Right atrium auricular region (tissue), 2 donors: ENCODE measurements at regions not wholly inside any gene's neighbourhood (a gene's known extent, or its start where the extent isn't known, plus 50 kb on each side); places are given as distances from the start of the nearest gene placed in this dataset.
"Not testable (repeated sequence)": the region's sequence is repeated elsewhere in the genome, so short reads cannot be mapped to it uniquely, and the experiment has no call there.

Source experiments
- DNase-seq: peaks from one replicate; pipeline ENCODE4 v3.0.0-alpha.2; 2019; ENCODE audit warnings: low spot score
- H3K27ac ChIP-seq, 2 donors: fragments of 200-600 bp; sonication (generic); 1 replicate in 1 of 2; 2 replicates in 1 of 2; pipeline ENCODE4 v1.5.1; 2016 to 2019
- H3K27me3 ChIP-seq, 2 donors: fragments of 200-600 bp; sonication (generic); one replicate each; pipeline versions ENCODE4 v1.5.1 to v1.6.0; 2017 to 2019
- H3K36me3 ChIP-seq: fragments of 200-600 bp; sonication (generic); one replicate; pipeline ENCODE4 v1.5.1; 2016
- H3K4me1 ChIP-seq, 2 donors: fragments of 200-600 bp; sonication (generic); one replicate each; pipeline versions ENCODE4 v1.5.1 to v1.6.0; 2017 to 2019
- H3K4me3 ChIP-seq, 2 donors: fragments of 200-600 bp; sonication (generic); 1 replicate in 1 of 2; 2 replicates in 1 of 2; pipeline ENCODE4 v1.5.1; 2017 to 2019; ENCODE audit warnings: mild to moderate bottlenecking in 1 of 2, moderate library complexity in 1 of 2
- H3K9me3 ChIP-seq, 2 donors: fragments of 200-600 bp; sonication (generic); one replicate each; pipeline ENCODE4 v1.5.1; 2019
- TF ChIP-seq, protein P1 (sequence below), 2 donors: fragments of 200-600 bp; sonication (generic); IDR thresholded peaks; one replicate each; pipeline ENCODE4 v1.5.1; 2019; ENCODE audit warnings: antibody characterized with exemption in 2 of 2

DNA sequence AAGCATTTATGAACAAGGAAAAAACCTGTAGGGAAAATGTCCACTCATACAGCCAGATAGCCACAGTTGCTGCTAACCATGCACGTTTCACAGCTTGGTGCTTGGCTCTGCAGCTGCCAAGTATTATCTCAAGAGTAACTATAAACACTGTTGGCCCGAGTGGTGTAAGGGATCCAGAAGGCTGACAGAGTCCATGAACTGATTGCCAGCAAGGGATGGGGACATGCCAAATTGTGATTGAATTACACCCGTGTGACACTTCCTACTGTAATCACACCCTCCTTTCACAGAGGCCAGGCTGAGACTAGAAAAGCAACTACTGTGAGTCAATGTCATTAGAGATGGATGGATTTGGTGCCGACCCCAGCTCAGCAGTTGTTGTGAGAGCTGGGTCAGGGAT, 223.9 kb upstream of the ANKRD50 start:
- Histone ChIP-seq H3K4me3 (no peak overlapping the region), H3K27me3 (no peaks in the 10 kb centered on the region), H3K36me3 (no peaks in the 10 kb centered on the region), H3K4me1 (peaks cover 0 to 29% of the 10 kb centered on the region in 2 donors), H3K27ac (no peak overlapping the region), H3K9me3 (no peaks in the 10 kb centered on the region)
- DNase-seq: peak; percentile 73
- TF ChIP-seq, protein P1, sequence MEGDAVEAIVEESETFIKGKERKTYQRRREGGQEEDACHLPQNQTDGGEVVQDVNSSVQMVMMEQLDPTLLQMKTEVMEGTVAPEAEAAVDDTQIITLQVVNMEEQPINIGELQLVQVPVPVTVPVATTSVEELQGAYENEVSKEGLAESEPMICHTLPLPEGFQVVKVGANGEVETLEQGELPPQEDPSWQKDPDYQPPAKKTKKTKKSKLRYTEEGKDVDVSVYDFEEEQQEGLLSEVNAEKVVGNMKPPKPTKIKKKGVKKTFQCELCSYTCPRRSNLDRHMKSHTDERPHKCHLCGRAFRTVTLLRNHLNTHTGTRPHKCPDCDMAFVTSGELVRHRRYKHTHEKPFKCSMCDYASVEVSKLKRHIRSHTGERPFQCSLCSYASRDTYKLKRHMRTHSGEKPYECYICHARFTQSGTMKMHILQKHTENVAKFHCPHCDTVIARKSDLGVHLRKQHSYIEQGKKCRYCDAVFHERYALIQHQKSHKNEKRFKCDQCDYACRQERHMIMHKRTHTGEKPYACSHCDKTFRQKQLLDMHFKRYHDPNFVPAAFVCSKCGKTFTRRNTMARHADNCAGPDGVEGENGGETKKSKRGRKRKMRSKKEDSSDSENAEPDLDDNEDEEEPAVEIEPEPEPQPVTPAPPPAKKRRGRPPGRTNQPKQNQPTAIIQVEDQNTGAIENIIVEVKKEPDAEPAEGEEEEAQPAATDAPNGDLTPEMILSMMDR (IDR thresholded peaks at IDR 0.05): no peak

DNA sequence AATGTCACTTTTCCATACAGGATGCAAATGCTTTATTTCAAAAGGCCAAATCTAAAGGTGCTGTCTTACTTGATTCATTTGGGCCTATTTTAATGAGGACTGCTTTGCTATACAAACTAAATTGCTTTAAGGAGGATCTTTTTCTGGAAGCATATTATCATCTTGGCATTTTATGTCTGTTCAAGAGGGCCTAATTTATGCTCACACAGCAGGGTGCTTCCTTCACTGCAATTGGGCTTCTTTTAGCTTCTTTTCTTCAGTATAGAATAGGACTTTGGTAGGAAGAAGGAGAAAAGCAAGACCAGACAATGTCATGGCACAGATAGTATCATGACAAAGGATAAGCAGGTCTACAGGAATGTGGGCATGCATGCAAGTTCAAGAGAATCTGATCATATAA, 222.4 kb upstream of the ANKRD50 start:
- Histone ChIP-seq H3K9me3 (no peaks in the 10 kb centered on the region), H3K27ac (no peak overlapping the region), H3K27me3 (no peaks in the 10 kb centered on the region), H3K4me3 (no peak overlapping the region), H3K36me3 (no peaks in the 10 kb centered on the region), H3K4me1 (peaks cover 0 to 15% of the 10 kb centered on the region in 2 donors)
- TF ChIP-seq, protein P1 (IDR thresholded peaks at IDR 0.05): no peak
- DNase-seq: no peak

DNA sequence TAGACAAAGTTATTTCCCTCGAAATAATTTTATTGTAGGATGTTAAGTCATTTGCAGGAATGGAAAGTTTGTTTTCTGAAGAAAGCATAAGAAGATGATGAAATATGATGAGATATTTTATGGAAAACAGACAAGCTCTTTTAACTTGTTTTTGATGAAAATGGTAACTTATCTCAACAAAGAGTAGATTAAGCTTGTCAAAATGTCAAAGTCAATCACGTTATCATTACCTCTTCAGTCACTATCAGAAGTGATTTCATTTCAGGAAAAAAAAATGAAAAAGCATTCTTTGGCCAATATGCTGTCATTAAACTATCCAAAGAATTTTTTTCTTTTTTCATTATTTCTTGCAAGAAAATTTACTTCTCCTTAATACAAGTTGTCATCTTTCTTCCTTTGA, 221.0 kb upstream of the ANKRD50 start:
- Histone ChIP-seq H3K27ac (no peak overlapping the region), H3K4me3 (no peak overlapping the region), H3K4me1 (peaks cover 0 to 10% of the 10 kb centered on the region in 2 donors), H3K27me3 (no peaks in the 10 kb centered on the region), H3K36me3 (no peaks in the 10 kb centered on the region), H3K9me3 (no peaks in the 10 kb centered on the region)
- DNase-seq: no peak
- TF ChIP-seq, protein P1 (IDR thresholded peaks at IDR 0.05): no peak

DNA sequence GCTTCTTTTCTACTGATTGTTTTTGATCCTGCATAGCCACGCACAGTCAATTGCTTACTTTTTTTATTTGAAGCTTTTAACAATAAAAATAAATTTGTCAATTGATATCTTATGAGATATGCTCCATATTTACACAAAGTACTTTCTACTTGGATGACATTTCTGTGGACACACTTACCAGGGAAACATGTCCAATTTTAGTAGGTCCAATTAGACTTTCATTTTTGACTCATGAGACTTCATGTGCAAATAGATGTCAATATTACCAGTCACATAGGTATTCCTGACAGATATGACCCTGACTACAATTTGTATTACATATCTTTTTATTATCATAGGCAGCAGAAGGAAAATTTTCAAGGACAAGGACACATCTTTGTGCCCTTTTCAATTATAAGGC, 219.9 kb upstream of the ANKRD50 start:
- H3K36me3 ChIP-seq: no peaks in the 10 kb centered on the region
- no peaks in the 10 kb centered on the region for H3K27me3 ChIP-seq
- H3K4me1 ChIP-seq: peaks cover 0 to 10% of the 10 kb centered on the region in 2 donors
- H3K4me3 ChIP-seq: no peak overlapping the region
- TF ChIP-seq, protein P1 (IDR thresholded peaks at IDR 0.05): no peak
- no peaks in the 10 kb centered on the region for H3K9me3 ChIP-seq
- H3K27ac ChIP-seq: no peak overlapping the region
- DNase-seq: no peak

DNA sequence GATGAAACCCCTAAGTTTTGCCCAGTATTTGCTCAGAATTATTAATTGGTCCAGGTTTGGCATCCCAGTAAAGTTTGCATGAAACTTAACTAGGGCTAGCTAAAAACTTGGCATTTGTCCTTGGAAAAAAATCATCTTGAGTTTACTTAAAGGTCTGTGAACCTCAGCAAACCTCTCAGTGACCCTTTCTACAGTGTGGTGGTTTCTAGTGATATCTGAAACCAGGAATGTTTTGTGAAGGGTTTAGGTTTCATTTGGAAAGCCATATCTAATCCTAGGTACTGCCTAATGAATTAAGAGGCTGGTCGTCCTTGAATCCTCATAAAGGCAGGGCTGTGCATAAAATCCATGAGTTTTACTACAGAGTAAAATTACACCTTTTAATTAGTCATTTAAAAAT, 218.5 kb upstream of the ANKRD50 start:
- TF ChIP-seq, protein P1 (IDR thresholded peaks at IDR 0.05): no peak
- Histone ChIP-seq H3K36me3 (no peaks in the 10 kb centered on the region), H3K27me3 (no peaks in the 10 kb centered on the region), H3K4me3 (no peak overlapping the region), H3K9me3 (no peaks in the 10 kb centered on the region), H3K4me1 (peaks cover 0 to 2% of the 10 kb centered on the region in 2 donors), H3K27ac (no peak overlapping the region)
- DNase-seq: no peak

DNA sequence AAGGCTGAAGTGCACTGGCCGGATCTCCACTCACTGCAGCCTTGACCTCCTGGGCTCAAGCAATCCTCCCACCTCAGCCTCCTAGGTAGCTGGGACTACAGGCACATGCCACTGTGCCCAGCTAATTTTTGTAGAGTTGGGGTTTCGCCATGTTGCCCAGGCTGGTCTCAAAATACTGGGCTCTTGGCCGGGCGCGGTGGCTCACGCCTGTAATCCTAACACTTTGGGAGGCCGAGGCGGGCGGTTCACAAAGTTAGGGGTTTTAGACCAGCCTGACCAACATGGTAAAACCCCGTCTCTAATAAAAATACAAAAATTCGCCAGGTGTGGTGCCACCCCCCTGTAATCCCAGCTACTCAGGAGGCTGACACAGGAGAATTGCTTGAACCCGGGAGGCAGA, 210.2 kb upstream of the ANKRD50 start:
- DNase-seq, H3K27ac ChIP-seq: not testable (repeated sequence)

More for the DNA sequence above, 210.2 kb upstream of the ANKRD50 start:
- not testable (repeated sequence) for H3K4me1 ChIP-seq, H3K9me3 ChIP-seq, H3K27me3 ChIP-seq, H3K36me3 ChIP-seq, H3K4me3 ChIP-seq
